Fibroblast of mammary gland (primary cell): ENCODE measurements at regions not wholly inside any gene's neighbourhood (a gene's known extent, or its start where the extent isn't known, plus 50 kb on each side); places are given as distances from the start of the nearest gene placed in this dataset.
"Not testable (repeated sequence)": the region's sequence is repeated elsewhere in the genome, so short reads cannot be mapped to it uniquely, and the experiment has no call there.

Experiments used
- DNase-seq: peaks from one replicate; pipeline ENCODE4 v3.0.0-alpha.2; 2010; ENCODE audit warnings: low read depth
- H3K4me3 ChIP-seq: 2 replicates; pipeline ENCODE4 v1.5.1; 2011; ENCODE audit warnings: low read depth, mild to moderate bottlenecking, low read length, moderate library complexity; ENCODE audit not compliant: control insufficient read depth
- TF ChIP-seq, protein P1 (sequence below): conservative IDR thresholded peaks from 2 replicates; pipeline ENCODE4 v1.5.1; 2011; ENCODE audit warnings: low read depth, low read length, inconsistent platforms; ENCODE audit not compliant: control insufficient read depth, insufficient read depth

GRCh38 chr17:5895276-5895675 lies 174.9 kb upstream of the WSCD1 start:
- no peak overlapping the region for H3K4me3 ChIP-seq
- TF ChIP-seq, protein P1, sequence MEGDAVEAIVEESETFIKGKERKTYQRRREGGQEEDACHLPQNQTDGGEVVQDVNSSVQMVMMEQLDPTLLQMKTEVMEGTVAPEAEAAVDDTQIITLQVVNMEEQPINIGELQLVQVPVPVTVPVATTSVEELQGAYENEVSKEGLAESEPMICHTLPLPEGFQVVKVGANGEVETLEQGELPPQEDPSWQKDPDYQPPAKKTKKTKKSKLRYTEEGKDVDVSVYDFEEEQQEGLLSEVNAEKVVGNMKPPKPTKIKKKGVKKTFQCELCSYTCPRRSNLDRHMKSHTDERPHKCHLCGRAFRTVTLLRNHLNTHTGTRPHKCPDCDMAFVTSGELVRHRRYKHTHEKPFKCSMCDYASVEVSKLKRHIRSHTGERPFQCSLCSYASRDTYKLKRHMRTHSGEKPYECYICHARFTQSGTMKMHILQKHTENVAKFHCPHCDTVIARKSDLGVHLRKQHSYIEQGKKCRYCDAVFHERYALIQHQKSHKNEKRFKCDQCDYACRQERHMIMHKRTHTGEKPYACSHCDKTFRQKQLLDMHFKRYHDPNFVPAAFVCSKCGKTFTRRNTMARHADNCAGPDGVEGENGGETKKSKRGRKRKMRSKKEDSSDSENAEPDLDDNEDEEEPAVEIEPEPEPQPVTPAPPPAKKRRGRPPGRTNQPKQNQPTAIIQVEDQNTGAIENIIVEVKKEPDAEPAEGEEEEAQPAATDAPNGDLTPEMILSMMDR = no peak
- no peak for DNase-seq

- no peak for DNase-seq
- no peak overlapping the region for H3K4me3 ChIP-seq
- TF ChIP-seq, protein P1 = no peak
Measured at GRCh38 chr17:5896215-5896614, 174.0 kb upstream of the WSCD1 start.

DNA sequence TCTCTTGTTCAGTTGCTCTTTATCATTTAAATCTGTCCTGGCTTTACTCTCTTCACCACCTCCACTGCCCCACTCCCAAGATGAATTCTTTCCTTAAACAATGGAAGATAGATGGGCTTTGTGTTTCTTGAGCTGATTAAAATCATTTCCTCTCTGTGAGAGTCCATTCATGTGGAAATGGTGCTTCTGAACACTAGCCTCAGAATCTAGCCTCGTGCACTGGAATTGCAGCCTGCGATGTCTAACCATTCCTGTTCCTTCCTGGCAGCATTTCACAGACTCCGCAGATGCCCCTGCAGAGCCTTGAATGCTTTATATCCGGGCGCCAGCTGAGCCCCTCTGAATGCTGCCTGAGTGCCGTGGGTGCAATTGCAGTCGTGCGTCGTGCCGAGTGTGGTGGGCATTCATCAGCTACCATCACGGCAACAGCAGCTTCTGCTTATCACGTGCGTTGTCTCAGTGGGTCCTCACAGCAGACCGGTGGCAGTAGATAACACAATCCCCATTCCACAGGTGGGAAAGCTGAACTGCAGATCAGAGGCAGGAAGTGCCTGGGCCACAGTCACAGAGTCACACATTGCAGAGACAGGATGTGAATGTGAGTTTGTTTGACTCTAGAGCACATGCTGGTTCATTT lies 172.8 kb upstream of the WSCD1 start:
- TF ChIP-seq, protein P1 = no peak
- H3K4me3 ChIP-seq = no peak overlapping the region
- no peak for DNase-seq

GRCh38 chr17:5897981-5898380 lies 172.2 kb upstream of the WSCD1 start:
- not testable (repeated sequence) for DNase-seq, H3K4me3 ChIP-seq

- DNase-seq = no peak
- TF ChIP-seq, protein P1 = no peak
- H3K4me3 ChIP-seq = no peak overlapping the region
Measured at GRCh38 chr17:5898406-5898805, 171.8 kb upstream of the WSCD1 start.

GRCh38 chr17:5899496-5900195 lies 170.5 kb upstream of the WSCD1 start:
- no peak for DNase-seq
- H3K4me3 ChIP-seq = no peak overlapping the region
- TF ChIP-seq, protein P1 = no peak

DNA sequence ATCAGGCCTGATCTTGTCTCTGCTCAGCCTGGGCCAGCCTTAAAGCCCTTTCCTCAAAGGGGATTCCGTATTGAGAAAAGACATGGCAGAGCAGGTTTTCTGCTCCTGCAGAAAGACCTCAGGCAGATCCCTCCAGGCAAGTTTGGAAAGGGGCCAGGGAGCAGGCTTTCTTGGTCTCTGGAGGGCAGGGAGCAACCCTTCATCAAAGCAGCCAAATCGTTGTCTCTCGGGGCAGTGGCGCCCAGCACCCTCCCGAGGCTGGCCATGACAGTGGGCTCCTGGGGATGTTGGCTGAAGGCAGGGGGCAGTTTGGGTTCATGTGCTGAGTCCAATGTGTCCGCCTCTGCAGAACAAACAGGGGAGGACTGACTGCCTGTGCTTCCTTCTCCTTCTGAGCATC lies 168.4 kb upstream of the WSCD1 start:
- H3K4me3 ChIP-seq = no peak overlapping the region
- DNase-seq = no peak
- TF ChIP-seq, protein P1 = no peak
